ENCODE measurements at regions not wholly inside any gene's neighbourhood (a gene's known extent, or its start where the extent isn't known, plus 50 kb on each side); places are given as distances from the start of the nearest gene placed in this dataset.

DNA sequence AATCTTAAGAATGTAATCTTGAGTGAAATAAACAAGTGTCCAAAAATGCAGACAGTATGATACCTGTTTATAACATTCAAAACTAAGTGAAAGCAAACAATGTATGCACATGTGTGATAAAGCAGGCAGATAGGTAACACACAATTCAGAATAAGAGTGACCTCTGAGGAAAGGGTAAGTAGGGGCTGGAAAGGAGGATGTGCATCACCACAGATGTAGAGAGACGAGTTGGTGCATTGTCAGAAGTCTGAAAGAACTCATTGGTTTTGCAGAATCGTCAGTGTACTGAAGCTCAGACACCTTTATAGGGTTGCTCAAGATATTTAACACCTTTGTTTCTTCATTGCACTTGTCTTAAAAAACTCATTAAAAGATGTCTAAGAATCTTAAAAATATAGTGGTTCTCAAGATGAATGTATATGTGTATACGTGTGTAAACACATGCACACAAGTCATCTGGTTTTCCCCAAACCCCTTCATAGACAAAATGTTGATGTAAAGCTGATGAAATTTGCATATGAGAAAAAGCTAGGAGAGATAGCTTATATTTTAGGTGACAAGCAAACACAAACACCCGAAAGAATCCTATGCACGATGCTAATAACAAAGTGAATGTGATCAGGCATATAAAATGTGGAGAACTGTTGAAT, 197.6 kb upstream of the MEF2C start:
- Histone ChIP-seq H3K27me3 (no peaks in the 10 kb centered on the region), H3K4me1 (ENCODE audit: control insufficient read depth in 1 of 2, insufficient read depth in 1 of 2, low read depth in 1 of 2, low read length in 1 of 2) (no peaks in the 10 kb centered on the region), H3K9me3 (no peaks in the 10 kb centered on the region), H3K36me3 (no peaks in the 10 kb centered on the region), H3K4me3 (ENCODE audit: low read depth in 1 of 2, low read length in 1 of 2) (no peak overlapping the region), H3K27ac (no peak overlapping the region)
- TF ChIP-seq, protein P1, sequence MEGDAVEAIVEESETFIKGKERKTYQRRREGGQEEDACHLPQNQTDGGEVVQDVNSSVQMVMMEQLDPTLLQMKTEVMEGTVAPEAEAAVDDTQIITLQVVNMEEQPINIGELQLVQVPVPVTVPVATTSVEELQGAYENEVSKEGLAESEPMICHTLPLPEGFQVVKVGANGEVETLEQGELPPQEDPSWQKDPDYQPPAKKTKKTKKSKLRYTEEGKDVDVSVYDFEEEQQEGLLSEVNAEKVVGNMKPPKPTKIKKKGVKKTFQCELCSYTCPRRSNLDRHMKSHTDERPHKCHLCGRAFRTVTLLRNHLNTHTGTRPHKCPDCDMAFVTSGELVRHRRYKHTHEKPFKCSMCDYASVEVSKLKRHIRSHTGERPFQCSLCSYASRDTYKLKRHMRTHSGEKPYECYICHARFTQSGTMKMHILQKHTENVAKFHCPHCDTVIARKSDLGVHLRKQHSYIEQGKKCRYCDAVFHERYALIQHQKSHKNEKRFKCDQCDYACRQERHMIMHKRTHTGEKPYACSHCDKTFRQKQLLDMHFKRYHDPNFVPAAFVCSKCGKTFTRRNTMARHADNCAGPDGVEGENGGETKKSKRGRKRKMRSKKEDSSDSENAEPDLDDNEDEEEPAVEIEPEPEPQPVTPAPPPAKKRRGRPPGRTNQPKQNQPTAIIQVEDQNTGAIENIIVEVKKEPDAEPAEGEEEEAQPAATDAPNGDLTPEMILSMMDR (IDR thresholded peaks at IDR 0.05): no peak

- Histone ChIP-seq H3K4me1 (ENCODE audit: control insufficient read depth in 1 of 2, insufficient read depth in 1 of 2, low read depth in 1 of 2, low read length in 1 of 2) (peaks cover 4 to 9% of the 10 kb centered on the region in 2 experiments), H3K36me3 (no peaks in the 10 kb centered on the region), H3K27me3 (no peaks in the 10 kb centered on the region), H3K9me3 (no peaks in the 10 kb centered on the region), H3K4me3 (ENCODE audit: low read depth in 1 of 2, low read length in 1 of 2) (no peak overlapping the region), H3K27ac (no peak overlapping the region)
- TF ChIP-seq, protein P1 (IDR thresholded peaks at IDR 0.05): no peak
These were observed 190.1 kb upstream of the MEF2C start for GRCh38 chr5:89072842-89073672.

DNA sequence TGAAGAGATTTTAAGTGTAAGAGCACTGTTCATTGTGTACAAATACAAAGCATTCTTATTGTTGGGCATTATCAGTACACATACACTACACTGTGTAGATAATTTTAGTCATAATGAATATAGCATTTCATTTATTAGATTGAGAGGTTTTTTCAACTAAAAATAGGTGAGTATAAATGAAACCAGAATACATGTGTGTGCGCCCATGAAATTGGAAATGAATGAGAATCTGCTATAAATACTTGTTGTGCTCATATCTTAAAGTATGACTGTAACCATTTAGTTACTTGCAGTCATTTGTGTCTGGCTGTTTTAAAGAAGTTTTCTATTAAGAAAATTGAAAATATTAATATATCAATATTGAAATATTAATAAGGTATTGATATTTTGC, 189.0 kb upstream of the MEF2C start:
- H3K4me1 ChIP-seq (ENCODE audit: control insufficient read depth in 1 of 2, insufficient read depth in 1 of 2, low read depth in 1 of 2, low read length in 1 of 2): peaks cover 4 to 9% of the 10 kb centered on the region in 2 experiments
- no peaks in the 10 kb centered on the region for H3K9me3 ChIP-seq
- H3K27ac ChIP-seq: no peak overlapping the region
- H3K4me3 ChIP-seq (ENCODE audit: low read depth in 1 of 2, low read length in 1 of 2): no peak overlapping the region
- TF ChIP-seq, protein P1 (IDR thresholded peaks at IDR 0.05): no peak
- no peaks in the 10 kb centered on the region for H3K36me3 ChIP-seq
- no peaks in the 10 kb centered on the region for H3K27me3 ChIP-seq

DNA sequence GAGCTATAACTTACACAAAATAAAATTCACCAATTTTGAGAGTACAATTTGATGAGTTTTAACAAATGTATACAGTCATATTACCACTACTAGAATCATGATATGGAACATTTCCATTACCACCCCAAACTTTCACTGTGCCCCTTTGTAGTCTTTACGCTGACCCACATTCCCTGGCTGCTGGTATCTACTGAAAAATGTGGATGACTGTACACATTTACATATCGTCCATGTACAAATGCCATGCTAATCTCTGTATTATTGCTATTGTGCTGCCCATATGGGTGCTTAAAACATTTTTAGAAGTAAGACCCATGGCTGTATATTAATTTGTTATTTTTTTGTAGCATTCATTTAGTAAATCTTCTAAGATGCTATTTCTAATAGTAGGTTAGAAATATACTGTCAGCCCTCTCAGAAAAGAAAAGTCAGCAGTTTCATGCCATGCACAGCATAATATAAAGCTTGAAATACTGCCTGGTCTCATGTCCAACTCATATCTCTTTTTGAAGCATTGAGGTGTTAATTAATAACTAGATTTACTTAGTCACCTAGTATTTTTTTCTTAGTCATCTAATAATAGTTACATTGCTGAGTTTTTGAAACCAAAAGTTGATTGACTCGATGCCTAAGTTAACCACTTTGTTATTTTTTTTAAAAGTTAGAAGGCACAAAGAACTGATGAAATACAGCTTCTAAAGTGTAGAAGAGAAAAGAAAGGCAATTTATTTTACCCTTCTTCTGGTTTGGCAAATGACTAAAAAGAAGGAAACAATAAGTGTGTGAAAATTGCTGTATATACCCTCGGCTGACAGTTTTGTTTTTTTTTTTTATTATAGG, 188.3 kb upstream of the MEF2C start:
- no peak overlapping the region for H3K4me3 ChIP-seq (ENCODE audit: low read depth in 1 of 2, low read length in 1 of 2)
- no peaks in the 10 kb centered on the region for H3K27me3 ChIP-seq
- H3K36me3 ChIP-seq: no peaks in the 10 kb centered on the region
- TF ChIP-seq, protein P1 (IDR thresholded peaks at IDR 0.05): no peak
- peaks cover 4 to 9% of the 10 kb centered on the region in 2 experiments for H3K4me1 ChIP-seq (ENCODE audit: control insufficient read depth in 1 of 2, insufficient read depth in 1 of 2, low read depth in 1 of 2, low read length in 1 of 2)
- H3K27ac ChIP-seq: no peak overlapping the region
- no peaks in the 10 kb centered on the region for H3K9me3 ChIP-seq

GRCh38 chr5:89069591-89069990, 186.6 kb upstream of the MEF2C start:
- H3K36me3 ChIP-seq: no peaks in the 10 kb centered on the region
- no peaks in the 10 kb centered on the region for H3K9me3 ChIP-seq
- H3K4me1 ChIP-seq (ENCODE audit: control insufficient read depth in 1 of 2, insufficient read depth in 1 of 2, low read depth in 1 of 2, low read length in 1 of 2): peaks cover 4 to 9% of the 10 kb centered on the region in 2 experiments
- H3K27me3 ChIP-seq: no peaks in the 10 kb centered on the region
- H3K27ac ChIP-seq: no peak overlapping the region
- TF ChIP-seq, protein P1 (IDR thresholded peaks at IDR 0.05): no peak
- H3K4me3 ChIP-seq (ENCODE audit: low read depth in 1 of 2, low read length in 1 of 2): no peak overlapping the region

Measured in neutrophil (primary cell).